GM19395 (cell line): ENCODE measurements at regions not wholly inside any gene's neighbourhood (a gene's known extent, or its start where the extent isn't known, plus 50 kb on each side); places are given as distances from the start of the nearest gene placed in this dataset.

Experiments
- ATAC-seq: cut with Tn5 transposase; IDR thresholded peaks from one replicate; pipeline ENCODE4 v1.9.1; 2021; ENCODE audit warnings: mild to moderate bottlenecking, moderate library complexity; ENCODE audit not compliant: unreplicated experiment

- ATAC-seq: no peak
Measured at GRCh38 chr4:181948839-181949382, 294.3 kb upstream of the TENM3 start.

GRCh38 chr4:181949704-181950312 lies 293.4 kb upstream of the TENM3 start:
- no peak for ATAC-seq

- no peak for ATAC-seq
Measured at GRCh38 chr4:181950372-181951127, 292.7 kb upstream of the TENM3 start.

- ATAC-seq: no peak
Measured at GRCh38 chr4:181951265-181951664, 291.9 kb upstream of the TENM3 start.

- no peak for ATAC-seq
Measured at GRCh38 chr4:181952478-181952877, 290.7 kb upstream of the TENM3 start.

GRCh38 chr4:181956512-181956911 lies 286.7 kb upstream of the TENM3 start:
- ATAC-seq: no peak

GRCh38 chr4:181957088-181957487 lies 286.1 kb upstream of the TENM3 start:
- no peak for ATAC-seq

- no peak for ATAC-seq
Measured at GRCh38 chr4:181958446-181958845, 284.8 kb upstream of the TENM3 start.

GRCh38 chr4:181959121-181959520 lies 284.1 kb upstream of the TENM3 start:
- no peak for ATAC-seq

- ATAC-seq: no peak
Measured at GRCh38 chr4:181960384-181960783, 282.8 kb upstream of the TENM3 start.

GRCh38 chr4:181962321-181962720 lies 280.9 kb upstream of the TENM3 start:
- no peak for ATAC-seq

GRCh38 chr4:181964731-181965130 lies 278.5 kb upstream of the TENM3 start:
- ATAC-seq: no peak

GRCh38 chr4:181966104-181966551 lies 277.1 kb upstream of the TENM3 start:
- no peak for ATAC-seq

GRCh38 chr4:181967401-181967800 lies 275.8 kb upstream of the TENM3 start:
- no peak for ATAC-seq

- no peak for ATAC-seq
Measured at GRCh38 chr4:181968371-181968770, 274.8 kb upstream of the TENM3 start.

GRCh38 chr4:181969151-181969550 lies 274.1 kb upstream of the TENM3 start:
- ATAC-seq: no peak

GRCh38 chr4:181970366-181970765 lies 272.8 kb upstream of the TENM3 start:
- ATAC-seq: no peak

- ATAC-seq: peak; percentile 79
Measured at GRCh38 chr4:181971411-181971810, 271.8 kb upstream of the TENM3 start.

GRCh38 chr4:181971973-181972372 lies 271.2 kb upstream of the TENM3 start:
- ATAC-seq: no peak

- ATAC-seq: no peak
Measured at GRCh38 chr4:181976764-181977163, 266.4 kb upstream of the TENM3 start.

- ATAC-seq: no peak
Measured at GRCh38 chr4:181982437-181982836, 260.8 kb upstream of the TENM3 start.

GRCh38 chr4:181982856-181983255 lies 260.3 kb upstream of the TENM3 start:
- ATAC-seq: no peak
